ENCODE measurements at regions not wholly inside any gene's neighbourhood (a gene's known extent, or its start where the extent isn't known, plus 50 kb on each side); places are given as distances from the start of the nearest gene placed in this dataset.

GRCh38 chr12:126447346-126447745 is 1382.1 kb downstream of the AACS start:
- no peak for TF ChIP-seq CTCF (IDR thresholded peaks at IDR 0.05; ENCODE audit: low read depth, low read length)
- no peak for TF ChIP-seq POLR2A (IDR thresholded peaks at IDR 0.05; ENCODE audit: extremely low read depth, insufficient read length)
- TF ChIP-seq MAX (IDR thresholded peaks at IDR 0.05; ENCODE audit: low read depth, low read length): no peak
